ENCODE measurements at regions not wholly inside any gene's neighbourhood (a gene's known extent, or its start where the extent isn't known, plus 50 kb on each side); places are given as distances from the start of the nearest gene placed in this dataset.

- Mint-ChIP-seq H3K27me3 (ENCODE audit: insufficient read depth) (peaks cover 56% of the 10 kb centered on the region), H3K4me1 (no peaks in the 10 kb centered on the region), H3K27ac (no peak overlapping the region), H3K9me3 (peaks cover 25% of the 10 kb centered on the region), H3K36me3 (ENCODE audit: low read depth) (no peaks in the 10 kb centered on the region), H3K4me3 (no peak overlapping the region)
- Histone ChIP-seq H3K27me3 (ENCODE audit: control insufficient read depth, insufficient read depth, low read length, poor library complexity, severe bottlenecking) (peaks cover 10% of the 10 kb centered on the region), H3K4me1 (ENCODE audit: control insufficient read depth, insufficient read depth, low read length) (no peaks in the 10 kb centered on the region), H3K36me3 (ENCODE audit: control insufficient read depth, insufficient read depth, low read length) (no peaks in the 10 kb centered on the region), H3K9me3 (ENCODE audit: control insufficient read depth, low read length) (peaks cover 29% of the 10 kb centered on the region), H3K4me3 (ENCODE audit: low read length) (no peak overlapping the region), H3K9ac (ENCODE audit: extremely low read depth, low read length, poor library complexity, severe bottlenecking) (no peak overlapping the region), H3K27ac (ENCODE audit: low read depth, low read length) (no peak overlapping the region)
- DNase-seq = no peak
- WGBS, 2 experiments (ENCODE audit: insufficient coverage in 1 of 2, insufficient read length in 1 of 2) = 88 to 94% methylated on average over 5 to 9 of the region's 9 CpGs
- TF ChIP-seq, protein P1, sequence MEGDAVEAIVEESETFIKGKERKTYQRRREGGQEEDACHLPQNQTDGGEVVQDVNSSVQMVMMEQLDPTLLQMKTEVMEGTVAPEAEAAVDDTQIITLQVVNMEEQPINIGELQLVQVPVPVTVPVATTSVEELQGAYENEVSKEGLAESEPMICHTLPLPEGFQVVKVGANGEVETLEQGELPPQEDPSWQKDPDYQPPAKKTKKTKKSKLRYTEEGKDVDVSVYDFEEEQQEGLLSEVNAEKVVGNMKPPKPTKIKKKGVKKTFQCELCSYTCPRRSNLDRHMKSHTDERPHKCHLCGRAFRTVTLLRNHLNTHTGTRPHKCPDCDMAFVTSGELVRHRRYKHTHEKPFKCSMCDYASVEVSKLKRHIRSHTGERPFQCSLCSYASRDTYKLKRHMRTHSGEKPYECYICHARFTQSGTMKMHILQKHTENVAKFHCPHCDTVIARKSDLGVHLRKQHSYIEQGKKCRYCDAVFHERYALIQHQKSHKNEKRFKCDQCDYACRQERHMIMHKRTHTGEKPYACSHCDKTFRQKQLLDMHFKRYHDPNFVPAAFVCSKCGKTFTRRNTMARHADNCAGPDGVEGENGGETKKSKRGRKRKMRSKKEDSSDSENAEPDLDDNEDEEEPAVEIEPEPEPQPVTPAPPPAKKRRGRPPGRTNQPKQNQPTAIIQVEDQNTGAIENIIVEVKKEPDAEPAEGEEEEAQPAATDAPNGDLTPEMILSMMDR (conservative IDR thresholded peaks at IDR 0.05) = no peak
Observed at GRCh38 chr10:120970595-120971529, 119.7 kb downstream of the WDR11 start.

DNA sequence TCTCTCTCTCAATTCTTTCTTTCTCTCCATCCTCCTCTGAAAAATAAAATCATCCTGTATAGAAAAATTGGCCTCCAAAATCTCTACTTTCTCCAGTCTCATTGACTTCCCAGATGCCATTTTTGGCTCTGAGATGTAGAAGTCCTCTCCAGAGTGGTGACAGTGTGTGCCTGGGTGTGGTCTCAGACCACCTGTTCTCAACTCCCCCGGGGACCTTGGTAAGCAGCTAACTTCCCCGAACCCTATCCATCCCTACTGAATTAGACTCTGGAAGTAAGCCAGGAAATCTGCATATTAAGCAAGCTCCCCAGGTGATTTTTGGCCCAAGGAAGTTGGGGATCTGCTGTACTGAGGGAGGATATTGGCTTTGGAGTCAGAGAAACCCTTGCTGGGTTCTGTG lies 120.5 kb downstream of the WDR11 start:
- peaks cover 63% of the 10 kb centered on the region for H3K27me3 Mint-ChIP-seq (ENCODE audit: insufficient read depth)
- no peaks in the 10 kb centered on the region for H3K36me3 ChIP-seq (ENCODE audit: control insufficient read depth, insufficient read depth, low read length)
- H3K27me3 ChIP-seq (ENCODE audit: control insufficient read depth, insufficient read depth, low read length, poor library complexity, severe bottlenecking) = peaks cover 18% of the 10 kb centered on the region
- H3K27ac ChIP-seq (ENCODE audit: low read depth, low read length) = no peak overlapping the region
- no peaks in the 10 kb centered on the region for H3K36me3 Mint-ChIP-seq (ENCODE audit: low read depth)
- no peak overlapping the region for H3K4me3 ChIP-seq (ENCODE audit: low read length)
- H3K9ac ChIP-seq (ENCODE audit: extremely low read depth, low read length, poor library complexity, severe bottlenecking) = no peak overlapping the region
- WGBS, 2 experiments (ENCODE audit: insufficient coverage in 1 of 2, insufficient read length in 1 of 2) = 73% methylated on average over 2 of the region's 2 CpGs; no CpG with 5 or more reads in 1 of the 2 experiments
- H3K27ac Mint-ChIP-seq = no peak overlapping the region
- TF ChIP-seq, protein P1 (conservative IDR thresholded peaks at IDR 0.05) = no peak
- peaks cover 31% of the 10 kb centered on the region for H3K9me3 ChIP-seq (ENCODE audit: control insufficient read depth, low read length)
- H3K4me3 Mint-ChIP-seq = no peak overlapping the region
- no peaks in the 10 kb centered on the region for H3K4me1 ChIP-seq (ENCODE audit: control insufficient read depth, insufficient read depth, low read length)
- no peaks in the 10 kb centered on the region for H3K4me1 Mint-ChIP-seq
- peaks cover 26% of the 10 kb centered on the region for H3K9me3 Mint-ChIP-seq
- no peak for DNase-seq

DNA sequence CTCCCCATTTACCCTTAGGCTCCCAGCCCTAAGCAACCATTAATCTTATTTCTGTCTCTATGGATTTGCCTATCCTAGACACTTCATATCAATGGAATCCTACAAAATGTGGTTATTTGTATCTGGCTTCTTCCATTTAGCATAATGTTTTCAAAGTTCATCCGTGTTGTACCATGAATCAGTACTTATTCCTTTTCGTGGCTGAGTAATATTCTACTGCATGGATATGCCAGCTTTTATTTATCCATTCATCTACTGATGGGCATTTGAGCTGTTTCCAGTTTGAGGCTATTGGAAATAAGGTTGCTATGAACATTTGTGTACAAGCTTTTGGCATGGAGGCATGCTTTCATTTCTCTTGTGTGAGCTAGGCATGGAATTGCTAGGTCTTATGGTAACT lies 121.1 kb downstream of the WDR11 start:
- no peak for DNase-seq
- Histone ChIP-seq H3K4me3 (ENCODE audit: low read length) (no peak overlapping the region), H3K36me3 (ENCODE audit: control insufficient read depth, insufficient read depth, low read length) (no peaks in the 10 kb centered on the region), H3K27ac (ENCODE audit: low read depth, low read length) (no peak overlapping the region), H3K9ac (ENCODE audit: extremely low read depth, low read length, poor library complexity, severe bottlenecking) (no peak overlapping the region), H3K4me1 (ENCODE audit: control insufficient read depth, insufficient read depth, low read length) (no peaks in the 10 kb centered on the region), H3K27me3 (ENCODE audit: control insufficient read depth, insufficient read depth, low read length, poor library complexity, severe bottlenecking) (peaks cover 19% of the 10 kb centered on the region), H3K9me3 (ENCODE audit: control insufficient read depth, low read length) (peaks cover 31% of the 10 kb centered on the region)
- TF ChIP-seq, protein P1 (conservative IDR thresholded peaks at IDR 0.05) = no peak
- Mint-ChIP-seq H3K4me3 (no peak overlapping the region), H3K36me3 (ENCODE audit: low read depth) (no peaks in the 10 kb centered on the region), H3K27me3 (ENCODE audit: insufficient read depth) (peaks cover 68% of the 10 kb centered on the region), H3K4me1 (no peaks in the 10 kb centered on the region), H3K27ac (no peak overlapping the region), H3K9me3 (peaks cover 26% of the 10 kb centered on the region)
- 90 to 94% methylated on average over 2 of the region's 2 CpGs for WGBS, 2 experiments (ENCODE audit: insufficient coverage in 1 of 2, insufficient read length in 1 of 2)
